MCF 10A (cell line): ENCODE measurements at regions not wholly inside any gene's neighbourhood (a gene's known extent, or its start where the extent isn't known, plus 50 kb on each side); places are given as distances from the start of the nearest gene placed in this dataset.

Experiments used
- BruUV-seq: library from RNA; stranded (reverse); fragments of 400-500 nt; replicated peaks from 2 replicates; lab custom pipeline; 2021; lab: Mats Ljungman, UMichigan
- CTCF ChIA-PET: fragments of 300-600 bp; sonication (Branson Sonifier 250); formaldehyde crosslinking; extraction: SDS; loops from one replicate; lab custom pipeline; 2021; ENCODE audit warnings: antibody characterized with exemption, inconsistent platforms; lab: Yijun Ruan, JAX
- POLR2A ChIA-PET: fragments of 300-600, 350-650 bp; sonication (Branson Sonifier 250); formaldehyde crosslinking; extraction: SDS; loops from one replicate; lab custom pipeline; 2020; ENCODE audit warnings: antibody characterized with exemption, inconsistent platforms; lab: Yijun Ruan, JAX
- DNase-seq: peaks from one replicate; pipeline ENCODE4 v3.0.0-alpha.2; 2018; ENCODE audit not compliant: unreplicated experiment
- H3K27ac Mint-ChIP-seq: one replicate; pipeline ENCODE4 v1.8.0; 2022; ENCODE audit warnings: mild to moderate bottlenecking, low read depth, mixed read lengths; ENCODE audit not compliant: unreplicated experiment
- H3K27me3 Mint-ChIP-seq: one replicate; pipeline ENCODE4 v1.8.0; 2022; ENCODE audit warnings: mixed read lengths; ENCODE audit not compliant: insufficient read depth, unreplicated experiment
- H3K36me3 Mint-ChIP-seq: one replicate; pipeline ENCODE4 v1.8.0; 2022; ENCODE audit warnings: mild to moderate bottlenecking, moderate library complexity, mixed read lengths; ENCODE audit not compliant: insufficient read depth, unreplicated experiment
- H3K4me1 Mint-ChIP-seq: one replicate; pipeline ENCODE4 v1.8.0; 2022; ENCODE audit warnings: mixed read lengths; ENCODE audit not compliant: insufficient read depth, unreplicated experiment
- H3K4me3 Mint-ChIP-seq: one replicate; pipeline ENCODE4 v1.8.0; 2022; ENCODE audit warnings: mild to moderate bottlenecking, moderate library complexity, mixed read lengths; ENCODE audit not compliant: unreplicated experiment
- H3K9me3 Mint-ChIP-seq: one replicate; pipeline ENCODE4 v1.8.0; 2022; ENCODE audit warnings: mixed read lengths; ENCODE audit not compliant: unreplicated experiment
- CTCF ChIP-seq: fragments of 200-600 bp; IDR thresholded peaks from one replicate; pipeline ENCODE4 v1.8.0; 2022; ENCODE audit warnings: antibody characterized with exemption, mild to moderate bottlenecking; ENCODE audit not compliant: unreplicated experiment
- intact Hi-C: fragments of 100-400 bp; cut with micrococcal nuclease; formaldehyde crosslinking; loops from 2 replicates; pipeline ENCODE4 v1.14.1; 2022

GRCh38 chr4:3666263-3666662 lies 99.9 kb upstream of the ADRA2C start:
- Mint-ChIP-seq H3K27me3 (peaks cover 20% of the 10 kb centered on the region), H3K36me3 (no peaks in the 10 kb centered on the region), H3K27ac (no peak overlapping the region), H3K4me3 (no peak overlapping the region), H3K4me1 (no peaks in the 10 kb centered on the region), H3K9me3 (peaks cover 11% of the 10 kb centered on the region)
- intact Hi-C loops: no loop called here
- no peak for TF ChIP-seq CTCF
- ChIA-PET CTCF (interaction anchor here (0.5 to 0.6 kb wide), 2 partner anchors 199 to 201 kb away, joined by 3 read pairs; no protein-coding TSS in a partner anchor), POLR2A (no interaction called here)
- no TSS peak for BruUV-seq
- DNase-seq: no peak

- BruUV-seq: no TSS peak
- Mint-ChIP-seq H3K4me1 (no peaks in the 10 kb centered on the region), H3K4me3 (no peak overlapping the region), H3K36me3 (no peaks in the 10 kb centered on the region), H3K27me3 (peaks cover 28% of the 10 kb centered on the region), H3K27ac (no peak overlapping the region), H3K9me3 (peaks cover 11% of the 10 kb centered on the region)
- DNase-seq: no peak
- POLR2A ChIA-PET: no interaction called here
- TF ChIP-seq CTCF: no peak
- CTCF ChIA-PET: interaction anchor here (0.5 to 0.6 kb wide), 2 partner anchors 200 to 202 kb away, joined by 3 read pairs; no protein-coding TSS in a partner anchor
- intact Hi-C loops: no loop called here
Measured at GRCh38 chr4:3665360-3665891, 100.8 kb upstream of the ADRA2C start.

- BruUV-seq: no TSS peak
- H3K9me3 Mint-ChIP-seq: peaks cover 11% of the 10 kb centered on the region
Measured at GRCh38 chr4:3663791-3664190, 102.4 kb upstream of the ADRA2C start.

GRCh38 chr4:3662516-3662915 lies 103.7 kb upstream of the ADRA2C start:
- no TSS peak for BruUV-seq
- Mint-ChIP-seq H3K9me3 (peaks cover 4% of the 10 kb centered on the region), H3K36me3 (peaks cover 6% of the 10 kb centered on the region), H3K27me3 (peaks cover 46% of the 10 kb centered on the region), H3K4me1 (no peaks in the 10 kb centered on the region), H3K27ac (no peak overlapping the region), H3K4me3 (no peak overlapping the region)
- no peak for DNase-seq
- ChIA-PET POLR2A (no interaction called here), CTCF (no interaction called here)
- no peak for TF ChIP-seq CTCF
- intact Hi-C loops: no loop called here

More at GRCh38 chr4:3663791-3664190, 102.4 kb upstream of the ADRA2C start:
- DNase-seq: no peak
- ChIA-PET CTCF (no interaction called here), POLR2A (no interaction called here)
- no peak for TF ChIP-seq CTCF
- Mint-ChIP-seq H3K4me3 (no peak overlapping the region), H3K4me1 (no peaks in the 10 kb centered on the region), H3K27me3 (peaks cover 43% of the 10 kb centered on the region), H3K36me3 (peaks cover 3% of the 10 kb centered on the region), H3K27ac (no peak overlapping the region)
- intact Hi-C loops: no loop called here
